ENCODE measurements at regions not wholly inside any gene's neighbourhood (a gene's known extent, or its start where the extent isn't known, plus 50 kb on each side); places are given as distances from the start of the nearest gene placed in this dataset.

DNA sequence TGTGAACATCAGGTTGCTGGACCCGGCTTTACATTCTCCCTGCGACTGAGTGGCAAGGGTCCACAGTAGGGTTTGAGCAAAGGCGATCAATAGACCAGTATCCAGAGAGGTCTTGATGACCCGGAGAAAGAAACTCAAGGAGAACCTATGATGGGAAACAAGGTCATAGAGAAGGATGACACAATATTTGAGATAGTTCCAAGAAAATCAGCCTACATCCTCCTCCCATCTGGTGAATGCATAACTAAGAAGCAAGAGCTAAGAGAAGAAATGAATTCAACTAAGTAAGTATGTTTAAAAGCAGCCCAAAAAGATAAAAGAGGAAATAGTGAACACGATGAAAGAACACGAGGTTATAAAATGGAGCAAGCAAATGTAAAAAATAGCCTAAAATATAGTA lies 166.3 kb downstream of the CD8B2 start:
- TF ChIP-seq EZH2 (IDR thresholded peaks at IDR 0.05; ENCODE audit: insufficient read depth, poor library complexity, severe bottlenecking), result no peak
- TF ChIP-seq EZH2phosphoT487 (IDR thresholded peaks at IDR 0.05; ENCODE audit: insufficient read depth, low read depth), result no peak

Data from GM23248 (cell line).